ENCODE measurements at regions not wholly inside any gene's neighbourhood (a gene's known extent, or its start where the extent isn't known, plus 50 kb on each side); places are given as distances from the start of the nearest gene placed in this dataset.

DNA sequence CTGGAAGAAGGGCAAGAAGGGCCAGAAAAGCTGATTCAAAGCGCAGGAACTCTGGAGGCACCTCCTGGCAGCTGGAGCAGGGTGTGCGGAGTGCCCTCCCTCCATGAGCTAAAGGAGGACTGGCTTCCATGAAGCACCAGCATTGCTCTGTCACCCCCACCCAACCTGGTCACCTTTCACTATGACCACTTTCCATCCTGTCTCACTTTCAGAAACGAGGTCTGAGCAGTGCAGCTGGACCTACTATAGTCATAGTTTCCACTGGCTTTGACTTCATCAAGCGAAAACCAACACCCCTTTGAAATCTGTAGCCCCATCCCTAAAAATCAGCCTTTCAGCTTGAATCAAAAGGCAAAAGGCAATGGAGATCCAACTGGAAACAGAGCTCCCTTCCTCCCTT lies 84.8 kb upstream of the CACNA1E start:
- Histone ChIP-seq H3K9me2 (replicated peaks; ENCODE audit: insufficient read depth, low read length) (no peaks in the 10 kb centered on the region), H3K9ac (ENCODE audit: low read length) (no peak overlapping the region), H3K79me2 (ENCODE audit: low read length) (no peaks in the 10 kb centered on the region), H3K36me3 (replicated peaks; ENCODE audit: insufficient read depth, low read length) (no peaks in the 10 kb centered on the region), H3K4me3 (ENCODE audit: low read length) (no peak overlapping the region), H3K27me3 (replicated peaks; ENCODE audit: insufficient read depth, low read length) (no peaks in the 10 kb centered on the region), H3K4me1 (ENCODE audit: low read length) (peaks cover 21% of the 10 kb centered on the region), H4K20me1 (ENCODE audit: insufficient read depth, low read length) (no peaks in the 10 kb centered on the region), H3K4me2 (ENCODE audit: low read depth, low read length) (peak overlapping the region; percentile 28; the same call in 1 of the 2 replicates), H3K27ac (ENCODE audit: low read length) (peak overlapping the region; percentile 18; the same call in 1 of the 2 replicates), H2AFZ (ENCODE audit: low read length) (no peak overlapping the region), H3F3A (ENCODE audit: insufficient read depth, low read length) (peaks cover 9% of the 10 kb centered on the region), H3K9me3 (replicated peaks; ENCODE audit: insufficient read depth, low read length) (no peaks in the 10 kb centered on the region)
- peak; percentile 64 for DNase-seq
- TF ChIP-seq, protein P1, sequence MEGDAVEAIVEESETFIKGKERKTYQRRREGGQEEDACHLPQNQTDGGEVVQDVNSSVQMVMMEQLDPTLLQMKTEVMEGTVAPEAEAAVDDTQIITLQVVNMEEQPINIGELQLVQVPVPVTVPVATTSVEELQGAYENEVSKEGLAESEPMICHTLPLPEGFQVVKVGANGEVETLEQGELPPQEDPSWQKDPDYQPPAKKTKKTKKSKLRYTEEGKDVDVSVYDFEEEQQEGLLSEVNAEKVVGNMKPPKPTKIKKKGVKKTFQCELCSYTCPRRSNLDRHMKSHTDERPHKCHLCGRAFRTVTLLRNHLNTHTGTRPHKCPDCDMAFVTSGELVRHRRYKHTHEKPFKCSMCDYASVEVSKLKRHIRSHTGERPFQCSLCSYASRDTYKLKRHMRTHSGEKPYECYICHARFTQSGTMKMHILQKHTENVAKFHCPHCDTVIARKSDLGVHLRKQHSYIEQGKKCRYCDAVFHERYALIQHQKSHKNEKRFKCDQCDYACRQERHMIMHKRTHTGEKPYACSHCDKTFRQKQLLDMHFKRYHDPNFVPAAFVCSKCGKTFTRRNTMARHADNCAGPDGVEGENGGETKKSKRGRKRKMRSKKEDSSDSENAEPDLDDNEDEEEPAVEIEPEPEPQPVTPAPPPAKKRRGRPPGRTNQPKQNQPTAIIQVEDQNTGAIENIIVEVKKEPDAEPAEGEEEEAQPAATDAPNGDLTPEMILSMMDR (IDR thresholded peaks at IDR 0.05; ENCODE audit: low read length): no peak
- TF ChIP-seq EZH2 (optimal IDR thresholded peaks at IDR 0.05; ENCODE audit: low read depth, low read length) (no peak), EZH2phosphoT487 (IDR thresholded peaks at IDR 0.05; ENCODE audit: low read length) (no peak)

DNA sequence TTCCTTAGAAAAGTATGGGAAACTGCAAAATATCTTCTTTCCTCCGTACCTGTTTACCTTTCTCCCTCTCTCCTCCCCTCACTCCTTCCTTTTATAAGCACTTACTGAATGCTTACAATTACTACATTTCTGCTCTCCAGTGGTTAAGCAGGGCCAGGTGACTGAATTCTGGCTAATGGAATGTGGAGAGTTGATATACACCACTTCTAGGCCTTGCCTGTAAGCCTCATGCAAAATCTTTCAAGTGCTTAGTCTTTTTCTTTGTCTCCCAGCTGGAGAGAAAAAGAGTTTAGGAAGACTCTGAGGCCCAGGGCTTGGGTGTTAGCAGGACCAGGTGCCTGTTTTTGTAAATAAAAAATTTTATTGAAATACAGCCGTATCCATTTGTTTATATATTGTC lies 77.7 kb upstream of the CACNA1E start:
- Histone ChIP-seq H4K20me1 (ENCODE audit: insufficient read depth, low read length) (no peaks in the 10 kb centered on the region), H3K9me3 (replicated peaks; ENCODE audit: insufficient read depth, low read length) (no peaks in the 10 kb centered on the region), H3K9me2 (replicated peaks; ENCODE audit: insufficient read depth, low read length) (no peaks in the 10 kb centered on the region), H3K27me3 (replicated peaks; ENCODE audit: insufficient read depth, low read length) (no peaks in the 10 kb centered on the region), H3K27ac (ENCODE audit: low read length) (no peak overlapping the region), H3K9ac (ENCODE audit: low read length) (no peak overlapping the region), H3K4me1 (ENCODE audit: low read length) (peaks cover 7% of the 10 kb centered on the region), H2AFZ (ENCODE audit: low read length) (no peak overlapping the region), H3K4me2 (ENCODE audit: low read depth, low read length) (no peak overlapping the region), H3K36me3 (replicated peaks; ENCODE audit: insufficient read depth, low read length) (no peaks in the 10 kb centered on the region), H3K79me2 (ENCODE audit: low read length) (no peaks in the 10 kb centered on the region), H3F3A (ENCODE audit: insufficient read depth, low read length) (no peaks in the 10 kb centered on the region), H3K4me3 (ENCODE audit: low read length) (no peak overlapping the region)
- no peak for DNase-seq
- no peak for TF ChIP-seq EZH2 (optimal IDR thresholded peaks at IDR 0.05; ENCODE audit: low read depth, low read length)
- TF ChIP-seq EZH2phosphoT487 (IDR thresholded peaks at IDR 0.05; ENCODE audit: low read length): no peak
- TF ChIP-seq, protein P1 (IDR thresholded peaks at IDR 0.05; ENCODE audit: low read length): no peak

DNA sequence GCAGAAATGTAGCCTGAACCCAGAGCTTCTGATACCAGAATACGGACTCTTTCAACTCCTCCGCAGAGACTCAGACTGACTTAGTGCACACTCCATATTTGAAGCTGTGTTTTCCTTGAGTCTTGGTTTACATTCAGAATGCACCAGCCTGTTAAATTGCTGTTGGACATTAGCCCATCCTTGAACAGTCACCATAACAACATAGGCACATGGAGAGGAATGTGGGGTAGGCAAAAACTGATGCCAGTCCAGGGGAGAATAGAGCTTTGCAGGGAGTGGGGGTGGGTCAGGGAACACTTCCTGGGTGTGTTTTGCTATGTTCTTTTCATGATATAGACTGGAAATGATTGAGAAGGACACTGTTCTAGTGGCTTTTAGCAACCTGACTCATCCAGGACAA lies 76.3 kb upstream of the CACNA1E start:
- Histone ChIP-seq H2AFZ (ENCODE audit: low read length) (no peak overlapping the region), H3K27me3 (replicated peaks; ENCODE audit: insufficient read depth, low read length) (no peaks in the 10 kb centered on the region), H3K9me3 (replicated peaks; ENCODE audit: insufficient read depth, low read length) (no peaks in the 10 kb centered on the region), H3K27ac (ENCODE audit: low read length) (no peak overlapping the region), H3K4me3 (ENCODE audit: low read length) (no peak overlapping the region), H3K9me2 (replicated peaks; ENCODE audit: insufficient read depth, low read length) (no peaks in the 10 kb centered on the region), H3K4me2 (ENCODE audit: low read depth, low read length) (no peak overlapping the region), H3K36me3 (replicated peaks; ENCODE audit: insufficient read depth, low read length) (no peaks in the 10 kb centered on the region), H3F3A (ENCODE audit: insufficient read depth, low read length) (no peaks in the 10 kb centered on the region), H3K79me2 (ENCODE audit: low read length) (no peaks in the 10 kb centered on the region), H3K9ac (ENCODE audit: low read length) (no peak overlapping the region), H4K20me1 (ENCODE audit: insufficient read depth, low read length) (no peaks in the 10 kb centered on the region), H3K4me1 (ENCODE audit: low read length) (no peaks in the 10 kb centered on the region)
- no peak for DNase-seq
- no peak for TF ChIP-seq EZH2phosphoT487 (IDR thresholded peaks at IDR 0.05; ENCODE audit: low read length)
- TF ChIP-seq, protein P1 (IDR thresholded peaks at IDR 0.05; ENCODE audit: low read length): no peak
- TF ChIP-seq EZH2 (optimal IDR thresholded peaks at IDR 0.05; ENCODE audit: low read depth, low read length): no peak

Data from MM.1S (cell line).